SK-N-SH (cell line): ENCODE measurements at regions not wholly inside any gene's neighbourhood (a gene's known extent, or its start where the extent isn't known, plus 50 kb on each side); places are given as distances from the start of the nearest gene placed in this dataset.

Source experiments
- CTCF ChIA-PET: fragments of 300-600, 350-600 bp; formaldehyde crosslinking; extraction: SDS; loops from one replicate; lab custom pipeline; 2021; lab: Yijun Ruan, JAX
- POLR2A ChIA-PET: fragments of 350-600 bp; sonication (Branson Sonifier 250); formaldehyde crosslinking; extraction: SDS; loops from one replicate; lab custom pipeline; 2020; ENCODE audit warnings: antibody characterized with exemption, inconsistent platforms; lab: Yijun Ruan, JAX
- DNase-seq: peaks from one replicate; pipeline ENCODE4 v3.0.0; 2012
- H2AFZ ChIP-seq: fragments of 200-600 bp; sonication (generic); 2 replicates; pipeline ENCODE4 v1.8.1; 2016; ENCODE audit warnings: antibody characterized with exemption, mild to moderate bottlenecking, low read depth
- H3F3A ChIP-seq: fragments of 200-600 bp; sonication (generic); replicated peaks from 2 replicates; pipeline ENCODE3; 2016; ENCODE audit warnings: antibody characterized with exemption, mild to moderate bottlenecking; ENCODE audit not compliant: insufficient read depth
- H3K27ac ChIP-seq, 2 experiments: fragments of 200-500 bp in 1 of 2; fragments of 200-600 bp in 1 of 2; sonication (Bioruptor generic) in 1 of 2; sonication (generic), shearing (Covaris generic) in 1 of 2; 2 replicates each; pipeline versions ENCODE4 v1.5.1 to v1.6.1; 2014 to 2016; ENCODE audit warnings: low read depth in 2 of 2, inconsistent platforms in 1 of 2, low read length in 1 of 2, mild to moderate bottlenecking in 1 of 2, mixed read lengths in 1 of 2
- H3K27me3 ChIP-seq: fragments of 200-600 bp; sonication (generic), shearing (Covaris generic); 2 replicates; pipeline ENCODE4 v1.6.1; 2016; ENCODE audit warnings: mixed run types; ENCODE audit not compliant: insufficient read depth
- H3K36me3 ChIP-seq, 2 experiments: fragments of 200-500 bp in 1 of 2; fragments of 200-600 bp in 1 of 2; sonication (Bioruptor generic) in 1 of 2; sonication (generic) in 1 of 2; replicated peaks in 1 of 2; 2 replicates each; pipeline versions ENCODE3 to v1.5.1; 2014 to 2016; ENCODE audit warnings: low read length in 1 of 2, mild to moderate bottlenecking in 1 of 2; ENCODE audit not compliant: insufficient read depth in 2 of 2, control insufficient read depth in 1 of 2
- H3K4me1 ChIP-seq, 2 experiments: fragments of 200-500 bp in 1 of 2; fragments of 200-600 bp in 1 of 2; sonication (Bioruptor generic) in 1 of 2; sonication (generic), shearing (Covaris generic) in 1 of 2; 2 replicates each; pipeline versions ENCODE4 v1.5.1 to v1.6.1; 2014 to 2016; ENCODE audit warnings: low read depth in 1 of 2, low read length in 1 of 2, mixed run types in 1 of 2; ENCODE audit not compliant: insufficient read depth in 2 of 2, control insufficient read depth in 1 of 2
- H3K4me2 ChIP-seq: fragments of 200-600 bp; sonication (generic), shearing (Covaris generic); 2 replicates; pipeline ENCODE4 v1.6.1; 2017; ENCODE audit warnings: mixed run types
- H3K4me3 ChIP-seq, 2 experiments: fragments of 200-500 bp in 1 of 2; fragments of 200-600 bp in 1 of 2; sonication (Bioruptor generic) in 1 of 2; sonication (generic), shearing (Covaris generic) in 1 of 2; 2 replicates each; pipeline versions ENCODE4 v1.5.1 to v1.8.1; 2014 to 2016; ENCODE audit warnings: low read depth in 2 of 2, inconsistent platforms in 1 of 2, low read length in 1 of 2, mild to moderate bottlenecking in 1 of 2, mixed read lengths in 1 of 2, moderate library complexity in 1 of 2
- H3K79me2 ChIP-seq: fragments of 200-600 bp; sonication (generic); 2 replicates; pipeline ENCODE4 v1.8.1; 2017; ENCODE audit warnings: mild to moderate bottlenecking; ENCODE audit not compliant: insufficient read depth
- H3K9ac ChIP-seq: fragments of 200-600 bp; sonication (generic); 2 replicates; pipeline ENCODE4 v1.6.1; 2017; ENCODE audit warnings: mixed run types
- H3K9me2 ChIP-seq: fragments of 200-600 bp; sonication (generic); 2 replicates; pipeline ENCODE4 v1.6.1; 2017; ENCODE audit warnings: mixed run types
- H3K9me3 ChIP-seq: fragments of 200-600 bp; sonication (generic); 2 replicates; pipeline ENCODE4 v1.6.1; 2017; ENCODE audit warnings: mixed run types, mild to moderate bottlenecking, moderate library complexity
- H4K20me1 ChIP-seq: fragments of 200-600 bp; sonication (generic); 2 replicates; pipeline ENCODE4 v1.6.1; 2017; ENCODE audit warnings: mild to moderate bottlenecking, mixed run types; ENCODE audit not compliant: insufficient read depth
- CTCF ChIP-seq: fragments of 200-600 bp; sonication (generic); IDR thresholded peaks from 2 replicates; pipeline ENCODE4 v1.6.1; 2017; ENCODE audit warnings: antibody characterized with exemption, mild to moderate bottlenecking, moderate library complexity
- ELF1 ChIP-seq: IDR thresholded peaks from 2 replicates; pipeline ENCODE4 v1.4.0; 2012
- FOSL2 ChIP-seq: IDR thresholded peaks from 2 replicates; pipeline ENCODE4 v1.4.0; 2012; ENCODE audit warnings: low read depth, mild to moderate bottlenecking, moderate library complexity, borderline replicate concordance
- FOXJ3 ChIP-seq: sonication (generic); formaldehyde crosslinking; IDR thresholded peaks from 2 replicates; pipeline ENCODE4 v1.5.1; 2020; ENCODE audit warnings: mild to moderate bottlenecking, missing genetic modification reagents
- FOXM1 ChIP-seq: IDR thresholded peaks from 2 replicates; pipeline ENCODE4 v1.4.0; 2012; ENCODE audit warnings: low read depth, mild to moderate bottlenecking
- JUND ChIP-seq: IDR thresholded peaks from 2 replicates; pipeline ENCODE4 v1.4.0; 2012
- MXI1 ChIP-seq: IDR thresholded peaks from 2 replicates; pipeline ENCODE4 v1.6.1; 2012; ENCODE audit warnings: mild to moderate bottlenecking, low read depth, low read length, improper control_type of control experiment
- NFIC ChIP-seq: IDR thresholded peaks from 2 replicates; pipeline ENCODE4 v1.4.0; 2012; ENCODE audit warnings: borderline replicate concordance
- NRF1 ChIP-seq: IDR thresholded peaks from 2 replicates; pipeline ENCODE4 v1.6.1; 2012; ENCODE audit warnings: low read depth, mild to moderate bottlenecking, low read length
- RAD21 ChIP-seq: IDR thresholded peaks from 2 replicates; pipeline ENCODE4 v1.6.1; 2012; ENCODE audit warnings: mild to moderate bottlenecking, low read length
- RFX5 ChIP-seq: IDR thresholded peaks from 2 replicates; pipeline ENCODE4 v1.6.1; 2012; ENCODE audit warnings: mild to moderate bottlenecking, improper control_type of control experiment, low read length
- RXRA ChIP-seq: IDR thresholded peaks from 2 replicates; pipeline ENCODE4 v1.4.0; 2012; ENCODE audit warnings: low read depth, mild to moderate bottlenecking, borderline replicate concordance
- SIN3A ChIP-seq: IDR thresholded peaks from 2 replicates; pipeline ENCODE4 v1.6.1; 2012; ENCODE audit warnings: low read depth, mild to moderate bottlenecking, low read length, moderate library complexity, borderline replicate concordance
- SMC3 ChIP-seq: IDR thresholded peaks from 2 replicates; pipeline ENCODE4 v1.6.1; 2012; ENCODE audit warnings: low read depth, low read length, improper control_type of control experiment
- TAF1 ChIP-seq: IDR thresholded peaks from 2 replicates; pipeline ENCODE4 v1.6.1; 2012; ENCODE audit warnings: low read depth, mild to moderate bottlenecking, low read length, moderate library complexity, borderline replicate concordance
- TCF12 ChIP-seq: IDR thresholded peaks from 2 replicates; pipeline ENCODE4 v1.4.0; 2012
- USF1 ChIP-seq: IDR thresholded peaks from 2 replicates; pipeline ENCODE4 v1.4.0; 2012; ENCODE audit warnings: low read depth, borderline replicate concordance
- USF2 ChIP-seq: fragments of 150-350 bp; IDR thresholded peaks from 2 replicates; pipeline ENCODE4 v1.6.1; 2017; ENCODE audit warnings: antibody characterized with exemption, low read length, low read depth, borderline replicate concordance
- WGBS: methylation state at CpG from one replicate; pipeline ENCODE4 v1.1.6; 2017; ENCODE audit warnings: low lambda C conversion rate; 5-methylcytosine and 5-hydroxymethylcytosine counted together
- TF ChIP-seq, protein P1 (sequence below): fragments of 150-350 bp; IDR thresholded peaks from 2 replicates; pipeline ENCODE4 v1.6.1; 2016; ENCODE audit warnings: mild to moderate bottlenecking, low read depth, low read length
- TF ChIP-seq, protein P2 (sequence below): IDR thresholded peaks from 2 replicates; pipeline ENCODE4 v1.4.0; 2012; ENCODE audit warnings: low read depth, borderline replicate concordance

GRCh38 chr2:173651891-173652290, 297.2 kb downstream of the CDCA7 start:
- Histone ChIP-seq H3K27me3 (no peaks in the 10 kb centered on the region), H3K36me3 (no peaks in the 10 kb centered on the region), H3K9me3 (no peaks in the 10 kb centered on the region), H3K27ac (peak overlapping the region in 1 of 2 experiments; percentile 93; a peak in 2 of 4 replicates), H3K9me2 (no peaks in the 10 kb centered on the region), H3K4me1 (0 out of 4 replicates have a peak, but pooled peaks cover 0 to 7% of the 10 kb centered on the region in 2 experiments), H3K79me2 (no peaks in the 10 kb centered on the region), H3K4me3 (no peak overlapping the region), H4K20me1 (no peaks in the 10 kb centered on the region), H3K9ac (peak overlapping the region; percentile 59; the same call in 1 of the 2 replicates), H3K4me2 (peak overlapping the region; percentile 12), H3F3A (peaks cover 15% of the 10 kb centered on the region), H2AFZ (no peak overlapping the region)
- no peak for DNase-seq
- CTCF ChIA-PET = no interaction called here
- 90% methylated on average over 2 of the region's 2 CpGs for WGBS
- no peak for TF ChIP-seq JUND
- no peak for TF ChIP-seq ELF1
- TF ChIP-seq, protein P1, sequence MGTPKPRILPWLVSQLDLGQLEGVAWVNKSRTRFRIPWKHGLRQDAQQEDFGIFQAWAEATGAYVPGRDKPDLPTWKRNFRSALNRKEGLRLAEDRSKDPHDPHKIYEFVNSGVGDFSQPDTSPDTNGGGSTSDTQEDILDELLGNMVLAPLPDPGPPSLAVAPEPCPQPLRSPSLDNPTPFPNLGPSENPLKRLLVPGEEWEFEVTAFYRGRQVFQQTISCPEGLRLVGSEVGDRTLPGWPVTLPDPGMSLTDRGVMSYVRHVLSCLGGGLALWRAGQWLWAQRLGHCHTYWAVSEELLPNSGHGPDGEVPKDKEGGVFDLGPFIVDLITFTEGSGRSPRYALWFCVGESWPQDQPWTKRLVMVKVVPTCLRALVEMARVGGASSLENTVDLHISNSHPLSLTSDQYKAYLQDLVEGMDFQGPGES = no peak
- TF ChIP-seq USF2 = no peak
- TF ChIP-seq TAF1 = no peak
- TF ChIP-seq CTCF = no peak
- no peak for TF ChIP-seq NRF1
- no peak for TF ChIP-seq SMC3
- no peak for TF ChIP-seq SIN3A
- POLR2A ChIA-PET = no interaction called here

DNA sequence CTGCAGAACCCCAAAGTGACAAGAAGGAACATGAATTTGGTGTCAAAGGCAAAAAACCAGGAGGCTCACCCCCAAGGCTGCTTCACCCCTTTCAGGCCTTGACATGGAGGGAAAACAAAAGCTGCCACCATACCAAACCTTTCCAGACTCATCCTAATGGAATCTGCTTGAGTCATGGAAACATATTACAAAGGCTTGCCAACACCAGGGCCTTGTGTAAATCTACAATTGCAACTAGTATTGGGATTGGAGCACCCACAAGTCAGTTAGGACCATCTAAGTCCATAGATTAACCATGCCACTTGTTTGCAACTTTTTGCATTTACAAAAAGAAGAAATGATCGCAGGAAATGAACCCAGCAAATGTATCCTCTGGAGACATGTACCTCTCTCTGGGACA, 297.6 kb downstream of the CDCA7 start:
- H3F3A ChIP-seq = peaks cover 15% of the 10 kb centered on the region
- H3K9me3 ChIP-seq = no peaks in the 10 kb centered on the region
- H4K20me1 ChIP-seq = no peaks in the 10 kb centered on the region
- DNase-seq = no peak
- ChIA-PET CTCF (no interaction called here), POLR2A (no interaction called here)
- 0 out of 4 replicates have a peak, but pooled peaks cover 0 to 7% of the 10 kb centered on the region in 2 experiments for H3K4me1 ChIP-seq
- WGBS = 15% methylated on average over 1 of the region's 1 CpG
- H3K27ac ChIP-seq = peak overlapping the region in 1 of 2 experiments; percentile 93; a peak in 3 of 4 replicates
- H2AFZ ChIP-seq = no peak overlapping the region
- H3K4me3 ChIP-seq = no peak overlapping the region
- no peaks in the 10 kb centered on the region for H3K36me3 ChIP-seq
- H3K79me2 ChIP-seq = no peaks in the 10 kb centered on the region
- H3K9me2 ChIP-seq = no peaks in the 10 kb centered on the region
- H3K27me3 ChIP-seq = no peaks in the 10 kb centered on the region
- H3K9ac ChIP-seq = peak overlapping the region; percentile 59; the same call in 1 of the 2 replicates
- peak overlapping the region; percentile 12 for H3K4me2 ChIP-seq
- TF ChIP-seq, protein P2, sequence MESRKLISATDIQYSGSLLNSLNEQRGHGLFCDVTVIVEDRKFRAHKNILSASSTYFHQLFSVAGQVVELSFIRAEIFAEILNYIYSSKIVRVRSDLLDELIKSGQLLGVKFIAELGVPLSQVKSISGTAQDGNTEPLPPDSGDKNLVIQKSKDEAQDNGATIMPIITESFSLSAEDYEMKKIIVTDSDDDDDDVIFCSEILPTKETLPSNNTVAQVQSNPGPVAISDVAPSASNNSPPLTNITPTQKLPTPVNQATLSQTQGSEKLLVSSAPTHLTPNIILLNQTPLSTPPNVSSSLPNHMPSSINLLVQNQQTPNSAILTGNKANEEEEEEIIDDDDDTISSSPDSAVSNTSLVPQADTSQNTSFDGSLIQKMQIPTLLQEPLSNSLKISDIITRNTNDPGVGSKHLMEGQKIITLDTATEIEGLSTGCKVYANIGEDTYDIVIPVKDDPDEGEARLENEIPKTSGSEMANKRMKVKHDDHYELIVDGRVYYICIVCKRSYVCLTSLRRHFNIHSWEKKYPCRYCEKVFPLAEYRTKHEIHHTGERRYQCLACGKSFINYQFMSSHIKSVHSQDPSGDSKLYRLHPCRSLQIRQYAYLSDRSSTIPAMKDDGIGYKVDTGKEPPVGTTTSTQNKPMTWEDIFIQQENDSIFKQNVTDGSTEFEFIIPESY = 0 out of 2 replicates have a peak, but pooled peaks have one; percentile 1
- TF ChIP-seq TCF12 (no peak), SMC3 (no peak), RAD21 (no peak), RFX5 (no peak), FOSL2 (peak; percentile 89), USF1 (no peak), CTCF (no peak), FOXJ3 (CRISPR knock-in tag) (no peak), RXRA (peak; percentile 5; the same call in 1 of the 2 replicates), FOXM1 (no peak), MXI1 (no peak), NFIC (peak; percentile 51; the same call in 1 of the 2 replicates)
